Pancreas (tissue), 10 donors: ENCODE measurements at regions not wholly inside any gene's neighbourhood (a gene's known extent, or its start where the extent isn't known, plus 50 kb on each side); places are given as distances from the start of the nearest gene placed in this dataset.
"Not testable (repeated sequence)": the region's sequence is repeated elsewhere in the genome, so short reads cannot be mapped to it uniquely, and the experiment has no call there.

ENCODE experiments used
- ATAC-seq, 4 donors: fragments of 200-7000 bp; cut with Tn5 transposase; one replicate each; pipeline versions ENCODE4 v1.8.0 to v1.9.1; 2020; ENCODE audit warnings: mild to moderate bottlenecking in 4 of 4, moderate library complexity in 4 of 4
- DNase-seq, 6 donors: peaks; one replicate each; pipeline ENCODE4 v3.0.0-alpha.2; 2020
- FAIRE-seq: peaks from 2 replicates; lab custom pipeline; 2012; peaks lifted over from hg19 to GRCh38; lab: Jason Lieb, UNC
- H3K27ac ChIP-seq, 4 donors: fragments of 200-600 bp; sonication (generic); 1 replicate in 3 of 4; 2 replicates in 1 of 4; pipeline versions ENCODE4 v1.5.0 to v1.8.0; 2020
- H3K27me3 ChIP-seq, 4 donors: fragments of 200-600 bp; one replicate each; pipeline ENCODE4 v1.8.0; 2021
- H3K36me3 ChIP-seq, 3 donors: fragments of 200-600 bp; sonication (generic) in 1 of 3; one replicate each; pipeline versions ENCODE4 v1.5.0 to v1.8.0; 2020 to 2021
- H3K4me1 ChIP-seq, 3 donors: fragments of 200-600 bp; one replicate each; pipeline ENCODE4 v1.8.0; 2021
- H3K4me3 ChIP-seq, 4 donors: fragments of 200-600 bp; sonication (generic) in 2 of 4; one replicate each; pipeline versions ENCODE4 v1.5.0 to v1.8.0; 2020 to 2021
- H3K9me3 ChIP-seq, 4 donors: fragments of 200-600 bp; one replicate each; pipeline ENCODE4 v1.8.0; 2021
- WGBS, 2 donors: extraction: QIAGEN DNeasy Blood & Tissue Kit; methylation state at CpG; one replicate each; pipeline ENCODE4 v1.1.7; 2013; 5-methylcytosine and 5-hydroxymethylcytosine counted together
- intact Hi-C, 3 donors: fragments of 100-400 bp; cut with DNase I; formaldehyde crosslinking; loops; one replicate each; pipeline versions ENCODE4 v1.11.1 to v1.14.2; 2022
- TF ChIP-seq, protein P1 (sequence below), 4 donors: fragments of 200-600 bp; sonication (generic) in 3 of 4; IDR thresholded peaks; one replicate each; pipeline versions ENCODE4 v1.5.0 to v1.8.0; 2021; ENCODE audit warnings: antibody characterized with exemption in 4 of 4
- donor health status: healthy with polysubstance abuse.
- donor health status: DM: no; HTN: no; CAD: no; lungs with moderate emphysema.
- donor health status: DM: no; HTN: no; CAD: no.
- donor health status: control.
- donor health status: control.
- donor health status: Bipolar disorder and iron deficiency.
- donor health status: DM: yes; HTN: yes; CAD: no.
- donor health status: DM: no; HTN: no; CAD: no.
- donor health status: DM: no; HTN: no; CAD: no.
- donor health status: DM: yes; HTN: yes; CAD: no.

DNA sequence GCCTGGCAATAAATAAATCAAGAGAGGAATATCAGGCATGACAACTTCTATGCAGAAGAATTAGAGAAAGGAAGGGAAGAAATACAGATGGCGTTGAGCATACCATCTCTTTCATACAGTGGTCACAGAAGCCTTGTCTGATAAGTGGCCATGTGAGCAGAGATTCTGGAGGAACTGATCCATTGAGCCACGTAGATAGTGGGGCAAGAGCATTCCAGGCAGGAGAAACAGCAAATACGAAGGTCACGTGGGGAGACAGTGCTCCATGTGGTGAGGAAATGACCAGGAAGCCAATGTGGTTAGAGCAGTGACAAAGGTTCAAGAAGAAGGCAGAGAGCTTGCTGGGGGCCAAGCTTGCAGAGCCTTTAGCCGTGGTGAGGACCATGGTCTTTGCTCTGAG, 226.7 kb upstream of the NOCT start:
- Histone ChIP-seq H3K4me3 (no peak overlapping the region), H3K9me3 (no peaks in the 10 kb centered on the region), H3K27ac (no peak overlapping the region), H3K36me3 (no peaks in the 10 kb centered on the region), H3K4me1 (no peaks in the 10 kb centered on the region), H3K27me3 (no peaks in the 10 kb centered on the region)
- DNase-seq (no peak), ATAC-seq (no peak), FAIRE-seq (no peak)
- intact Hi-C loops, result no loop called here
- TF ChIP-seq, protein P1, sequence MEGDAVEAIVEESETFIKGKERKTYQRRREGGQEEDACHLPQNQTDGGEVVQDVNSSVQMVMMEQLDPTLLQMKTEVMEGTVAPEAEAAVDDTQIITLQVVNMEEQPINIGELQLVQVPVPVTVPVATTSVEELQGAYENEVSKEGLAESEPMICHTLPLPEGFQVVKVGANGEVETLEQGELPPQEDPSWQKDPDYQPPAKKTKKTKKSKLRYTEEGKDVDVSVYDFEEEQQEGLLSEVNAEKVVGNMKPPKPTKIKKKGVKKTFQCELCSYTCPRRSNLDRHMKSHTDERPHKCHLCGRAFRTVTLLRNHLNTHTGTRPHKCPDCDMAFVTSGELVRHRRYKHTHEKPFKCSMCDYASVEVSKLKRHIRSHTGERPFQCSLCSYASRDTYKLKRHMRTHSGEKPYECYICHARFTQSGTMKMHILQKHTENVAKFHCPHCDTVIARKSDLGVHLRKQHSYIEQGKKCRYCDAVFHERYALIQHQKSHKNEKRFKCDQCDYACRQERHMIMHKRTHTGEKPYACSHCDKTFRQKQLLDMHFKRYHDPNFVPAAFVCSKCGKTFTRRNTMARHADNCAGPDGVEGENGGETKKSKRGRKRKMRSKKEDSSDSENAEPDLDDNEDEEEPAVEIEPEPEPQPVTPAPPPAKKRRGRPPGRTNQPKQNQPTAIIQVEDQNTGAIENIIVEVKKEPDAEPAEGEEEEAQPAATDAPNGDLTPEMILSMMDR (IDR thresholded peaks at IDR 0.05), result no peak
- WGBS, 2 donors, result 69 to 74% methylated on average over 5 of the region's 5 CpGs

DNA sequence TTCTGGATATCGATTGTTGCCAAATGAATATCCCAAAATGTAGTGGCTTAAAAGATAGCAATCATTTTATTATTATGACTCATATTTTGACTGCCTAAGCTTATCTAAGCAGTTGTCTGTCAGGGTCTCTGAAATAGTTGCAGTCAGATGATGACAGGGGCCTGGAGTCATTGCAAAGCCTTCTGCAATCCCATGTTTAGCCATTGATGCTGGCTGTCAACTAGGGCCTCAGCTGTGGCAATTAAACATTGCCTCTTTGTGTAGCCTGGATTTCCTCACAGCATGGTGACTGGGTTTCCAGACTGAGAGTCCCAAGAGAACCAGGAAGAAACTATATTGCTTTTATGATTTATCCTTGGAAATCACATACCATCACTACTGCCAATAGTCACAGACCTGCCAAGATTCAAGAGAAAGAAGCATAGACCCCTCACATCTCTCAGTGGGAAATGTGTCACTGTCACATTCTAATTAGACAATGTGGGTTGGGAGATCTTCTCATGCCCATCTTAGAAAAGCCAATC, 227.3 kb upstream of the NOCT start:
- ATAC-seq (no peak), DNase-seq (no peak), FAIRE-seq (no peak)
- H3K27ac ChIP-seq, result no peak overlapping the region
- H3K9me3 ChIP-seq, result no peaks in the 10 kb centered on the region
- WGBS, 2 donors, result 79 to 84% methylated on average over 1 of the region's 1 CpG
- intact Hi-C loops, result no loop called here
- H3K4me1 ChIP-seq, result no peaks in the 10 kb centered on the region
- no peaks in the 10 kb centered on the region for H3K36me3 ChIP-seq
- no peak overlapping the region for H3K4me3 ChIP-seq
- H3K27me3 ChIP-seq, result no peaks in the 10 kb centered on the region
- TF ChIP-seq, protein P1 (IDR thresholded peaks at IDR 0.05), result no peak

DNA sequence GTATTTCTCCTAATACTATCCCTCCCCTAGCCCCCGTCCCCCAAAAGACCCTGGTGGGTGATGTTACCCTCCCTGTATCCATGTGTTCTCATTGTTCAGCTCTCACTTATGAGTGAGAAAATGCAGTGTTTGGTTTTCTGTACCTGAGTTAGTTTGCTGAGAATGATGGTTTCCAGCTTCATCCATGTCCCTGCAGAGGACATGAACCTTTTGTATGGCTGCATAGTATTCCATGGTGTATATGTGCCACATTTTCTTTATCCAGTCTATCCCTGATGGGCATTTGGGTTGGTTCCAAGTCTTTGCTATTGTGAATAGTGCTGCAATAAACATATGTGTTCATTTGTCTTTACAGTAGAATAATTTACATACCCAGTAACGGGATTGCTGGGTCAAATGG, 235.8 kb upstream of the NOCT start:
- H3K27me3 ChIP-seq, FAIRE-seq, H3K4me3 ChIP-seq, intact Hi-C loops, DNase-seq, H3K4me1 ChIP-seq, H3K36me3 ChIP-seq, H3K27ac ChIP-seq, ATAC-seq, H3K9me3 ChIP-seq: not testable (repeated sequence)
- 77 to 83% methylated on average over 2 of the region's 2 CpGs for WGBS, 2 donors

DNA sequence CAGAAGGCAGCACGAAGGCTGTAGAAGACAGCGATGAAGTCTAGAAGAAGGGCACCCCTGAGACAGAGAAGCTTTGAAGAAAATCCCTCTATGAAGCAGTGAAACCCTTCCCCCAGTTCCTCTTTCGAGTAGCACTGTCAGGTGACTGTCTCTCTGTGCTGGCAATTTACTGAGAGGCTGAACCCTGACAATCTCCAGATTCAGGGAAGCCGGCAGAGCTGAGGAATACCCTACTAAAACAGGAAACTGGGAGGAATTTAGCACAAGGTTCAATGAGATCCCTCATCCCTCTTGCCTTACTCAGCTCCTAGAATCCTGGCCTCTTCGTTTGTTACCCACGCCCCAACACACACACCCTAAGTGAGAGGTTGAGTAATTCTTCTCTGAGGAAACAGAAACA, 239.7 kb upstream of the NOCT start:
- Histone ChIP-seq H3K27ac (no peak overlapping the region), H3K4me3 (no peak overlapping the region), H3K4me1 (no peaks in the 10 kb centered on the region), H3K36me3 (no peaks in the 10 kb centered on the region), H3K27me3 (no peaks in the 10 kb centered on the region), H3K9me3 (no peaks in the 10 kb centered on the region)
- FAIRE-seq (no peak), DNase-seq (no peak), ATAC-seq (peak in 2 of 4 donors; percentile 34 to 56)
- intact Hi-C loops, result no loop called here
- 54 to 60% methylated on average over 6 of the region's 6 CpGs for WGBS, 2 donors
- TF ChIP-seq, protein P1 (IDR thresholded peaks at IDR 0.05), result no peak

DNA sequence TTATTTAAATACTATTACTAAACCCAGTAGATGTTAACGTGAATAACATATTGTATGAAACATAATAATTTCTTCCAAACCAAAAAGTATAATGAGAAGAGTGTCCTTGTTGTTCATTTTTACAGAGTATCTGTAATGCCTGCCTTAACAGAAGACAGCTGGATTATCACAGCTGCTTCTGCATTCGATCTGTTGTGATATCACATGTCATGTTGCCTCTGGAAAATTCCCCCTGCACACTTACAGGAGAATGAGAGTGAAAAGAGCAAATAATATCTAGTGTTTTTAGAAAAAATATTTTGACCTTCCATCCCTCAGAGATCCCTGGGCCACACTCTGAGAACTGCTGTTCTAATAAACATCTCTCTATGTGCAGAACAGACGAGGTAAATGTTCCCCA, 240.1 kb upstream of the NOCT start:
- H3K36me3 ChIP-seq, result no peaks in the 10 kb centered on the region
- FAIRE-seq, result no peak
- WGBS, 2 donors, result 48 to 55% methylated on average over 3 of the region's 3 CpGs
- DNase-seq, result no peak
- TF ChIP-seq, protein P1 (IDR thresholded peaks at IDR 0.05), result no peak
- intact Hi-C loops, result no loop called here
- ATAC-seq, result no peak
- H3K27ac ChIP-seq, result no peak overlapping the region
- no peaks in the 10 kb centered on the region for H3K27me3 ChIP-seq
- no peaks in the 10 kb centered on the region for H3K4me1 ChIP-seq
- H3K9me3 ChIP-seq, result no peaks in the 10 kb centered on the region
- no peak overlapping the region for H3K4me3 ChIP-seq
